GM12892 (cell line): ENCODE measurements at regions not wholly inside any gene's neighbourhood (a gene's known extent, or its start where the extent isn't known, plus 50 kb on each side); places are given as distances from the start of the nearest gene placed in this dataset.

ENCODE experiments used
- POLR2A ChIP-seq: IDR thresholded peaks from 2 replicates; pipeline ENCODE4 v1.6.1; 2011; ENCODE audit warnings: low read depth, low read length, control low read depth
- TAF1 ChIP-seq: IDR thresholded peaks from 2 replicates; pipeline ENCODE4 v1.6.1; 2011; ENCODE audit warnings: low read depth, mild to moderate bottlenecking, control low read depth, low read length, borderline replicate concordance

DNA sequence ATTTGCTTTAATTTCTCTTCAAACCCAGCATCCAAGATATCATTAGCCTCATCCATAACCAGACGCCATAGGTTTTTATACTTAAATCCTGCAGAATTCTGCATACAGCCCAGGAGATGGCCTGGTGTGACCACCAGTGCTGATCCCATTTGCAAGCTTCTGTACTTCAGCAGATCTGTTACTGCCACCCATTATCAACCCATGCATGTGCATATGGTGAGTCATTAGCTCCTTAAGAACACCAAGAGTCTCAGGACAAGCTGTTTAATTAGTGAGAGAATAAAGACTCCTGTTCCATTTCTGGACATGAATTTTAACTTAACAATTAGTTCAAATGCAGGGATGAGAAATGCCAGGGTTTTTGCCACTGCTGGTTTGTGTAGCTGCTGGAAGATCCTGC, 110.7 kb upstream of the TANK start:
- TF ChIP-seq POLR2A (no peak), TAF1 (no peak)
